ENCODE measurements at regions not wholly inside any gene's neighbourhood (a gene's known extent, or its start where the extent isn't known, plus 50 kb on each side); places are given as distances from the start of the nearest gene placed in this dataset.

DNA sequence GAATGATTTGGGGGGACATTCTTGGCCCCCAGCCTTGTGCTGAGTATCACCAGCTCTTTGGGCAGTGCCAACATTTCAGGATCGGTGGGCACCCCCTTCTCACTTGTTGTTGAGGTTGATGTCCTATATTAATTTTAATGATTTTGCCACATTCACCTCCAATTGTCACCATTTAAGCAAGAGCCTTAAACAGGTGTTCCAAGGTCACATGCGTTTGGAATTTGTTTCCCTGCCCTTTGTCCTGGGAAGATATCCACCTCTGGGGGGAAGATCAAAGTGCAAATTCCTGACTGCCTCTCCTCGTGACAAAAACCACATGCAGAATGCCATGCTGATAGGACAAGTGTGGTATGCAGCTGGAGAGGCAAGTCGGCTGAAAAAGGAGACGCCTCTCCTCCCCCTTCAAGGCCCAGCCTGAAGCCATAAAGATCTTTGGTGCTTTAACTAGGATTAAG is 72.5 kb upstream of the ID2 start:
- no peak for TF ChIP-seq POLR2A (IDR thresholded peaks at IDR 0.05)
- TF ChIP-seq, protein P1, sequence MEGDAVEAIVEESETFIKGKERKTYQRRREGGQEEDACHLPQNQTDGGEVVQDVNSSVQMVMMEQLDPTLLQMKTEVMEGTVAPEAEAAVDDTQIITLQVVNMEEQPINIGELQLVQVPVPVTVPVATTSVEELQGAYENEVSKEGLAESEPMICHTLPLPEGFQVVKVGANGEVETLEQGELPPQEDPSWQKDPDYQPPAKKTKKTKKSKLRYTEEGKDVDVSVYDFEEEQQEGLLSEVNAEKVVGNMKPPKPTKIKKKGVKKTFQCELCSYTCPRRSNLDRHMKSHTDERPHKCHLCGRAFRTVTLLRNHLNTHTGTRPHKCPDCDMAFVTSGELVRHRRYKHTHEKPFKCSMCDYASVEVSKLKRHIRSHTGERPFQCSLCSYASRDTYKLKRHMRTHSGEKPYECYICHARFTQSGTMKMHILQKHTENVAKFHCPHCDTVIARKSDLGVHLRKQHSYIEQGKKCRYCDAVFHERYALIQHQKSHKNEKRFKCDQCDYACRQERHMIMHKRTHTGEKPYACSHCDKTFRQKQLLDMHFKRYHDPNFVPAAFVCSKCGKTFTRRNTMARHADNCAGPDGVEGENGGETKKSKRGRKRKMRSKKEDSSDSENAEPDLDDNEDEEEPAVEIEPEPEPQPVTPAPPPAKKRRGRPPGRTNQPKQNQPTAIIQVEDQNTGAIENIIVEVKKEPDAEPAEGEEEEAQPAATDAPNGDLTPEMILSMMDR (IDR thresholded peaks at IDR 0.05) = no peak
